HCT116 (cell line): ENCODE measurements at regions not wholly inside any gene's neighbourhood (a gene's known extent, or its start where the extent isn't known, plus 50 kb on each side); places are given as distances from the start of the nearest gene placed in this dataset.

Experiments
- EZH2phosphoT487 ChIP-seq: fragments of 200-600 bp; IDR thresholded peaks from 2 replicates; pipeline ENCODE4 v1.6.1; 2018; ENCODE audit warnings: antibody characterized with exemption, borderline replicate concordance
- ZNF274 ChIP-seq: fragments of 200-500 bp; sonication (Bioruptor generic); IDR thresholded peaks from 2 replicates; pipeline ENCODE4 v1.6.1; 2014; ENCODE audit warnings: mild to moderate bottlenecking, low read depth, low read length, inconsistent platforms

DNA sequence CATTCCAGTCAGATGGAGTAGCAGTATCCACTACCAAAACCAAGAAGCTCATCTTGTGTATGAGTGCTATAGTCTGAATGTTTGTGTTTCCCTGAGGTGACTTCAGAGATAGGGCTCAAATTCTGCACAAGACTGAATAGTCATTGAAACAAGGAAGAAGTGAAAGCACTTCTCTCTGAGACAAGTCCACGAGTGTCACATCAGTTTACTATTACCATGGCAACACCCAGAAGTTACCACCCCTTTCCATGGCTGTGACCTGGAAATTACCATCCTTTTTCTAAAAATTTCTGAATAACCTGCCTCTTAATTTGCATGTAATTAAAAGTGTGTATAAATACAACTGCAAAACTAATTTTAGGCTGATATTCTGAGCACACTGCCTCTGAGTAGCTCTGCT is 682.1 kb upstream of the ADGRB3 start:
- TF ChIP-seq ZNF274 (no peak), EZH2phosphoT487 (no peak)
